Activated CD4-positive, alpha-beta T cell treated with anti-CD3 and anti-CD28 coated beads for 36 hours (primary cell): ENCODE measurements at regions not wholly inside any gene's neighbourhood (a gene's known extent, or its start where the extent isn't known, plus 50 kb on each side); places are given as distances from the start of the nearest gene placed in this dataset.

Experiments used
- ATAC-seq: fragments of 200-7000 bp; cut with Tn5 transposase; one replicate; pipeline ENCODE4 v1.10.0; 2021; ENCODE audit warnings: mild to moderate bottlenecking, moderate library complexity
- CTCF ChIA-PET: fragments of 350-600 bp; sonication (Branson Sonifier 250); formaldehyde crosslinking; loops from one replicate; lab custom pipeline; 2021; ENCODE audit warnings: antibody characterized with exemption; lab: Charles Lee
- POLR2A ChIA-PET: fragments of 350-600 bp; sonication (Branson Sonifier 250); formaldehyde crosslinking; loops from one replicate; lab custom pipeline; 2021; ENCODE audit warnings: antibody characterized with exemption, inconsistent platforms; lab: Charles Lee
- DNase-seq: peaks from one replicate; pipeline ENCODE4 v3.0.0-alpha.2; 2020
- H3K27ac Mint-ChIP-seq: one replicate; pipeline ENCODE4 v1.8.0; 2021; ENCODE audit warnings: mixed read lengths
- H3K27me3 Mint-ChIP-seq: one replicate; pipeline ENCODE4 v1.8.0; 2021; ENCODE audit warnings: mixed read lengths
- H3K36me3 Mint-ChIP-seq: one replicate; pipeline ENCODE4 v1.8.0; 2021; ENCODE audit warnings: low read depth, mixed read lengths
- H3K4me1 Mint-ChIP-seq: one replicate; pipeline ENCODE4 v1.8.0; 2021; ENCODE audit warnings: mixed read lengths
- H3K4me3 Mint-ChIP-seq: one replicate; pipeline ENCODE4 v1.8.0; 2021; ENCODE audit warnings: mild to moderate bottlenecking, moderate library complexity, mixed read lengths
- H3K9me3 Mint-ChIP-seq: one replicate; pipeline ENCODE4 v1.8.0; 2021; ENCODE audit warnings: low read depth, mixed read lengths
- intact Hi-C, 2 experiments: fragments of 100-400 bp; cut with DNase I in 1 of 2; cut with micrococcal nuclease in 1 of 2; formaldehyde crosslinking; loops; one replicate each; pipeline versions ENCODE4 v1.14.2 to v1.15.1; 2022 to 2024; cut with DNase I, micrococcal nuclease

DNA sequence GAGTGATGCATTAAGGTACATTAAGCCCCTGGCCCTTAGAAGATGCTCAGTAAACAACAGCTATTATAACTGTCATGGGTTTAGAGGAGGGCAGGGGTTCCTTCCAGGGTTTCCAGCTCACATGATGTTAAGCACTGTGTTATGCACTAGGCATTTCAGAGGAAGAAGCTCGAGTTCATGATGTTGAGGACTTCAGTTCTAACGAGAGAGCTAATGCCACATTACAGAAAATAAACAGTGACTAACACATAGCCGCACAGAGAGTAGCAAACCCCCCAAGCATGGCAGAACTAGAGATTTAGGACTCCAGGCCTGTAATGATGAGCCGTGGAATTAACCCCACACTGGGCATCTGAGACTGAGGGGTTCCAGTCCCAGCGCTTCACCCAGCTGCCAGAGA lies 105.2 kb downstream of the UNC5CL start:
- POLR2A ChIA-PET: no interaction called here
- Mint-ChIP-seq H3K27me3 (peaks cover 7% of the 10 kb centered on the region), H3K4me3 (no peak overlapping the region), H3K36me3 (no peaks in the 10 kb centered on the region), H3K4me1 (no peaks in the 10 kb centered on the region), H3K9me3 (no peaks in the 10 kb centered on the region), H3K27ac (no peak overlapping the region)
- CTCF ChIA-PET: no interaction called here
- no peak for ATAC-seq
- DNase-seq: no peak
- intact Hi-C loops: no loop called here

DNA sequence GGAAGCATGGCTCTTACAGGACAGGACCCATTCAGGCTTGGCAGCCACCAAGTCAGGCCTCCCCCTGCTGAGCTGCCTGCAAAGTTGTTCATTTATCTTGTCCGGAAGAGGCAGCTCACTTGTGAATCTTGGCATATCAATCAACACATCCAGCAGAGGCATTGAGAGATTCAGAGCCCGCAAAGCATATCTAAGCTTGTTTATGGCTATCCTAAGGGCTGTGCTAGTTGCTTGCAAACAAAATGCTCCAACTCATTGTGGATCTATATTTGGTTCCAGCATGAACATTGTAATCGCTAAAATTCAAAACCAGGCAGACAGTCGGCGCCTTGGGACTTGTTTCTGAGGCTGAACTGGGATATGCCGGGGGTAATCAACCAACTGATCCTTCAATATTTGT lies 106.1 kb downstream of the UNC5CL start:
- Mint-ChIP-seq H3K27ac (no peak overlapping the region), H3K4me3 (no peak overlapping the region), H3K4me1 (no peaks in the 10 kb centered on the region), H3K27me3 (peaks cover 5% of the 10 kb centered on the region), H3K9me3 (no peaks in the 10 kb centered on the region), H3K36me3 (no peaks in the 10 kb centered on the region)
- POLR2A ChIA-PET: no interaction called here
- no peak for ATAC-seq
- CTCF ChIA-PET: no interaction called here
- DNase-seq: no peak
- intact Hi-C loops: no loop called here

DNA sequence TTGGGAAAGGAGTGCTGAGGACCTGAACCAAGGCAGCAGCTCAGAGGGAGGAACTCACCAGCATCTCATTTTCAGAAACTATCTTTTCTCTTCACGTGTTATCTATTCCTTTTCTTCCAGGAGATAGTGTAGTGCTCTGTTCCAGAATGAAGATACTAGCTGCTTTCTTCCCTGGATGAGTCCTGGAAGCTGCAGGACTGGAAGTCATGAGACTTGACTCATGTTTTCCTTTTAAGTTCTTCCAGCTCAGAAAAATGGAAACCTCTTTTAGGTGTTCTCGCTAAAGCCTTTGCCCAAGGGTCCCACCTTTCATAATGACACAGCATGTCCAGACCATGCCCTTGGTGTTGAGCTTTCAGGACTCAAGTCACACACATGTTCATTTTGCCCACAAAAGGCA lies 106.7 kb downstream of the UNC5CL start:
- H3K9me3 Mint-ChIP-seq: no peaks in the 10 kb centered on the region

DNA sequence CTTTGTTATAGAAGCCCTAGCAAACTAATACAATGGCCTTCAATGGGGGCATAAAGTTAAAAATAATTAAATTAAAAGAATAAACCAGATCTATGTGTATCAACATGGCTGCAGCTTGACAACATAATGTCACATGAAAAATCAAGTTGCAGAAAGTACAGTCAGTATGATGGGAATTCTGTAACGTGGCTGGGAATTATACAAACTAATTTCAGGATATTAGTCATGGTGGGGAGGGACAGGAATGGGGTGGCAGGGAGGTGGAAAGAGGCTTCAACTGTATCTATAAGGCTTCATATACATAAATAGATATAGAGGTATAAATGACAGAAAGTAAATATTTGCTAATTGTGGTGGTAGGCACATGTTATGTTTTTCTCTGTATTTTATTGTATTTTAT lies 107.1 kb downstream of the UNC5CL start:
- H3K27ac Mint-ChIP-seq: no peak overlapping the region
- H3K4me3 Mint-ChIP-seq: no peak overlapping the region
- no peaks in the 10 kb centered on the region for H3K36me3 Mint-ChIP-seq
- DNase-seq (no peak), ATAC-seq (no peak)
- H3K27me3 Mint-ChIP-seq: peaks cover 5% of the 10 kb centered on the region
- H3K9me3 Mint-ChIP-seq: no peaks in the 10 kb centered on the region
- ChIA-PET POLR2A (no interaction called here), CTCF (interaction anchor here (0.6 kb wide), 1 partner anchor 127 kb away, joined by 3 read pairs; no protein-coding TSS in a partner anchor)
- intact Hi-C loops: no loop called here
- no peaks in the 10 kb centered on the region for H3K4me1 Mint-ChIP-seq

More for the DNA sequence above, 106.7 kb downstream of the UNC5CL start:
- Mint-ChIP-seq H3K4me3 (no peak overlapping the region), H3K4me1 (no peaks in the 10 kb centered on the region), H3K27me3 (peaks cover 5% of the 10 kb centered on the region), H3K36me3 (no peaks in the 10 kb centered on the region), H3K27ac (no peak overlapping the region)
- ChIA-PET POLR2A (no interaction called here), CTCF (interaction anchor here (0.6 kb wide), 1 partner anchor 127 kb away, joined by 3 read pairs; no protein-coding TSS in a partner anchor)
- DNase-seq: no peak
- intact Hi-C loops: no loop called here
- ATAC-seq: no peak

DNA sequence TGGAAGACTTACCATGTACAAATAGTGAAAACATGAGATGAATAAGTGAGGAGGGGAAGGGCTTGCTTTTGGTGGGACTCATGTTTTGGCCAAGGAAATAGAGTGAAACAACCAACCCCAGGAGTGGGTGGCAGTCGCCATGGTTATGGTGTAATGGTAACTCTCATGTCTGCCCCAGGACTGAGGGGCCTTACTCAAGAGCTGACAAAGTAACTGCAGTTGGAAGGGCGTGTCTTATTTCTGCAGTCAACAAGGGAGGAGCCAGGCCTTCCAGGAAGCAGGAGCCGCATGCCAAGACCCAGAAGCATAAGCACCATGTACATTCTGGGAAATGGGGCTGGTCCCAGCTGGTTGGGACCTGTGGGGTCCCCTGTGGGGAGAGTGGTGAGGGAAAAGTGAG lies 108.5 kb downstream of the UNC5CL start:
- no peak overlapping the region for H3K27ac Mint-ChIP-seq
- peak; percentile 42 for ATAC-seq

DNA sequence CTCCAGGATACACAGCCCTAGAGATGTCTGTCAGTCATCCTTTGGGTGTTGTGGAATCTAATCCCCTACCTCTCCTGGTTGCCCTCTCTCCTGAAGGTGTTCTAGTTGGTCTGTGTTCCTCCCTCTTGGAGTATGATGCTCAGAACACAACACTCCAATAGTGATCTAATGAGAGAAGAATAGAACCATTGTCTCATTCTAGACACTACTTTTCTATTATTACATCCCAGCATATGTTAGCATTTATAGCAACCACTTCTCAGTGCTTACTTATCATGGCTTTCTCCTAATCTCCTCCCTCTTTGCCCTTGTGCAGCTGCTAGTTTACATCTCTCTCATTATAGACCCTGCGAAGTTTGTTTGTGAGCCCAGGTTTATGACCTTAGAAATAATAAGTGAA lies 109.0 kb downstream of the UNC5CL start:
- intact Hi-C loops: no loop called here

More for the DNA sequence above, 108.5 kb downstream of the UNC5CL start:
- no peak for DNase-seq
- intact Hi-C loops: no loop called here
- ChIA-PET POLR2A (no interaction called here), CTCF (interaction anchor here (0.6 kb wide), 1 partner anchor 49 kb away, joined by 3 read pairs; no protein-coding TSS in a partner anchor)
- no peaks in the 10 kb centered on the region for H3K4me1 Mint-ChIP-seq
- H3K4me3 Mint-ChIP-seq: no peak overlapping the region
- H3K9me3 Mint-ChIP-seq: no peaks in the 10 kb centered on the region
- H3K27me3 Mint-ChIP-seq: peaks cover 7% of the 10 kb centered on the region
- no peaks in the 10 kb centered on the region for H3K36me3 Mint-ChIP-seq

DNA sequence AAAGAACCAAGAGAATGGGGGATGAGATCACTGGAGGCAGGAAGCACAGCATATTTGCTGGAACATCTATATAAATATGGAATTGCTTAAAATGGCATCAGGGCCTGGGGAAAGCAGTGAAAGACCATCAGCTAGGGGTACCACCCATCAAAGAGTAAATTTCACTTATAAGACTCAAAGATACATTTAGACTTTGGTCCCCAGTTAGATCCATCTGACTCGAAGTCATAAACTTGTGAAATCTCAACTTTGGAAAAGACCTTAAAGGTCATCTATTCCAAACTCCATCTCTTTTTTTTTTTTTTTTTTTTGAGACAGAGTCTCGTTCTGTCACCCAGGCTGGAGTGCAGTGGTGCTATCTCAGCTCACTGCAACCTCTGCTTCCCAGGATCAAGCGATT lies 109.8 kb downstream of the UNC5CL start:
- Mint-ChIP-seq H3K36me3 (no peaks in the 10 kb centered on the region), H3K9me3 (no peaks in the 10 kb centered on the region), H3K4me3 (no peak overlapping the region), H3K4me1 (no peaks in the 10 kb centered on the region), H3K27ac (no peak overlapping the region), H3K27me3 (peaks cover 9% of the 10 kb centered on the region)
- ATAC-seq (no peak), DNase-seq (no peak)
- POLR2A ChIA-PET: no interaction called here
- intact Hi-C loops: no loop called here
- CTCF ChIA-PET: no interaction called here

More for the DNA sequence above, 109.0 kb downstream of the UNC5CL start:
- H3K27ac Mint-ChIP-seq: no peak overlapping the region
- ATAC-seq (no peak), DNase-seq (no peak)
- H3K27me3 Mint-ChIP-seq: peaks cover 10% of the 10 kb centered on the region
- no peaks in the 10 kb centered on the region for H3K36me3 Mint-ChIP-seq
- no peaks in the 10 kb centered on the region for H3K4me1 Mint-ChIP-seq
- H3K9me3 Mint-ChIP-seq: no peaks in the 10 kb centered on the region
- CTCF ChIA-PET: interaction anchor here (0.6 kb wide), 1 partner anchor 48 kb away, joined by 3 read pairs; no protein-coding TSS in a partner anchor
- POLR2A ChIA-PET: no interaction called here
- H3K4me3 Mint-ChIP-seq: no peak overlapping the region

DNA sequence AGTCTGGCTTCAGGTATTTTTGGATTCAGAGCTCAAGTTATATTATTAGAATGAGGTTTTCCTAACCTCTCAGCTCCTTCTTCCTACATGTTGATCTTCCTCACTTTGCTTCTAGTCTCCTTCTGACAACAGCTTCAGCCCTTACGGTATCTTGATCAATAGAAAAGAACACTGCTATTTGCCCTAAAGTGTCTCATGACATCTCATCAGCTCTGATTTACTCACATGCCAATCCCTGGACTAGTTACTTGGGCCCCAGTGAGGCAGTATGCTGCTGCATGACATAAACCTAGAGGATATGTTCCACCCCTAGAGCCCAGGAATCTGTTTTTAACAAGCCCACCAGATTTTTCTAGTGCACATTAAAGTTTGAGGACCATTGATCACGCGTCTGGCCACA lies 110.3 kb downstream of the UNC5CL start:
- H3K4me3 Mint-ChIP-seq: no peak overlapping the region
- no peaks in the 10 kb centered on the region for H3K4me1 Mint-ChIP-seq
- no peak for ATAC-seq

DNA sequence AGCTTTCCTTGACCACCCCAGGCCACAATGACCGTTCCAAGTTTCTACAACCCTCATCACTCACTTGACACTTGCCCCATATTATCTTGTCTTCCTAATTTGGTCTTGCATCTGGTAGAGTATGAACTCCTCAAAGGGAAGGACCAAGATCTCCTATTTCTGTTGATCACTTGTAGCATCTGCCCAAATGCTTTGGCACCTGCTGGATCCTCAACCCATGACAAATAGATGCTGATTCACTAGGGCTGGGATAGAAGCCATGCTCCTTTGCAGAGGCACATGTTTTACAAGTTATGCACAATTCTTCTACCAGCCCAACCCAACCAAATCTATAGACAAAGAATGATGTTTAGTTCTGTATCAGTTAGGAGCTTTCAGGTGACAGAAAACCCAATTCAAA lies 110.7 kb downstream of the UNC5CL start:
- no peak for ATAC-seq

More for the DNA sequence above, 110.3 kb downstream of the UNC5CL start:
- intact Hi-C loops: no loop called here
- ChIA-PET CTCF (no interaction called here), POLR2A (no interaction called here)
- Mint-ChIP-seq H3K36me3 (no peaks in the 10 kb centered on the region), H3K27ac (no peak overlapping the region), H3K9me3 (no peaks in the 10 kb centered on the region), H3K27me3 (peaks cover 9% of the 10 kb centered on the region)
- no peak for DNase-seq

DNA sequence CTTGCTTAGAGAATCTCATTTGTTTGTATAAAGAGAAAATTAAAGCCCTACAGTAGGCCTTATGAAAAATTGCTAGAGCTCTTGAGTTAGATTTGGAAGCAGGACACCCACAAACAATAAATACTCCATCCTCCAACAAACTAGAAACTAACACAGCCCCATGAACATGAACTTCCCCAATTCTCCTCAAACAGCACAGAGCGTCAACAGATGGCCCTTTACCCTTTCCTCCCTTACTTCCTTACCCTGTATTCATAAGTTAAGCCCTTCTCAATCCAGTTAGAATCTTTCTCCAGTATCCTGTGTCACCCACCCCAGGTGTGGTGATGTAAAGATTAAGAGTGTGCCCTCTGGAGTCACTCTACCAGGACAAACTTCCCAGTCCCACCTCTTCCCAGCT lies 113.7 kb downstream of the UNC5CL start:
- intact Hi-C loops: no loop called here
- Mint-ChIP-seq H3K27ac (no peak overlapping the region), H3K27me3 (peaks cover 6% of the 10 kb centered on the region), H3K4me3 (no peak overlapping the region), H3K4me1 (no peaks in the 10 kb centered on the region), H3K36me3 (no peaks in the 10 kb centered on the region), H3K9me3 (no peaks in the 10 kb centered on the region)
- DNase-seq (no peak), ATAC-seq (no peak)
- ChIA-PET POLR2A (no interaction called here), CTCF (no interaction called here)

More for the DNA sequence above, 110.7 kb downstream of the UNC5CL start:
- Mint-ChIP-seq H3K9me3 (no peaks in the 10 kb centered on the region), H3K4me3 (no peak overlapping the region), H3K27ac (no peak overlapping the region), H3K36me3 (no peaks in the 10 kb centered on the region), H3K4me1 (no peaks in the 10 kb centered on the region), H3K27me3 (peaks cover 6% of the 10 kb centered on the region)
- ChIA-PET CTCF (interaction anchor here (1.0 kb wide), 1 partner anchor 85 kb away, joined by 3 read pairs; no protein-coding TSS in a partner anchor), POLR2A (no interaction called here)
- intact Hi-C loops: no loop called here
- DNase-seq: no peak

DNA sequence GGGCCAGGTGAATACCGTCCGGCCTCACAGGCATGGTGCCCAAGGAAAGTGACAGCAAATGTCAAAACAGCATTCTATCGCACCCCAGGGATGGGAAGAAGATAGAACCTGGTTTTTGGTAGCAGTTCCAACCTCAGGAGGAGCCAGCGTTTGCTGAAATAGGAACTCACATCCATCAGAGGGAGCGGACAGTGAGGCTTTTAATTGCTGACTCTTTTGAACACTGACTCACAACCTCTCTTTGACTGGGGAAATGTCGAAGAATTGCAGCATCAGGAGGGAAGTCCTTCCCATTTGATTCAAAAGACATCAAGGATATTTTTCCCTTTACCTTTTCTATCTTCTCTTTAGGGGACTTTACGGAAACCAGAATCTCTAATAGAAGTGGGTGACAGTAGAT lies 114.2 kb downstream of the UNC5CL start:
- Mint-ChIP-seq H3K36me3 (no peaks in the 10 kb centered on the region), H3K4me3 (no peak overlapping the region), H3K9me3 (no peaks in the 10 kb centered on the region), H3K27me3 (peaks cover 6% of the 10 kb centered on the region), H3K4me1 (no peaks in the 10 kb centered on the region), H3K27ac (no peak overlapping the region)
- ChIA-PET CTCF (no interaction called here), POLR2A (no interaction called here)
- no peak for DNase-seq
- ATAC-seq: no peak
- intact Hi-C loops: no loop called here

DNA sequence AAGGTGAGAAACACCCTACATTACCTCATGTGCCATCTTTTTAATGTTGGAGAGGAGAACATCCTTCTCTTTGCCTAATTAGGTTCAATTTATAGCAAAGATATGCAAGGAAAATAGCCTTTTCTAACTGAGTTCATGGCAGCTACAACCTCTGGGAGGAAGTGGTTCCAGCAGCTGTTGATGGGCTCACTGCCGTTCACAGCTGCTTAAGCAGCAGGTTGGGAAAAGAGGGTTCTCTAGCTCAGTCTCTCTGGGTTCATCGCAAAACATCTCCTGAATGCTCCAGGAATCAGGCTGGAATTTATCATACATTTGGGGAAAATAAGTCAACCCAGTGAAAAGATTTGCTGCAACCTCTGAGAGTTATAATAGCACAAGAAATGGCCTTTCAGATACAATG lies 115.1 kb downstream of the UNC5CL start:
- peaks cover 9% of the 10 kb centered on the region for H3K27me3 Mint-ChIP-seq
- no peaks in the 10 kb centered on the region for H3K9me3 Mint-ChIP-seq
- no peak for ATAC-seq
- CTCF ChIA-PET: no interaction called here
- no peaks in the 10 kb centered on the region for H3K36me3 Mint-ChIP-seq
- intact Hi-C loops: no loop called here
- no peak overlapping the region for H3K27ac Mint-ChIP-seq
- DNase-seq: no peak
- no peaks in the 10 kb centered on the region for H3K4me1 Mint-ChIP-seq
- no peak overlapping the region for H3K4me3 Mint-ChIP-seq
- POLR2A ChIA-PET: no interaction called here
